ENCODE measurements at regions not wholly inside any gene's neighbourhood (a gene's known extent, or its start where the extent isn't known, plus 50 kb on each side); places are given as distances from the start of the nearest gene placed in this dataset.

DNA sequence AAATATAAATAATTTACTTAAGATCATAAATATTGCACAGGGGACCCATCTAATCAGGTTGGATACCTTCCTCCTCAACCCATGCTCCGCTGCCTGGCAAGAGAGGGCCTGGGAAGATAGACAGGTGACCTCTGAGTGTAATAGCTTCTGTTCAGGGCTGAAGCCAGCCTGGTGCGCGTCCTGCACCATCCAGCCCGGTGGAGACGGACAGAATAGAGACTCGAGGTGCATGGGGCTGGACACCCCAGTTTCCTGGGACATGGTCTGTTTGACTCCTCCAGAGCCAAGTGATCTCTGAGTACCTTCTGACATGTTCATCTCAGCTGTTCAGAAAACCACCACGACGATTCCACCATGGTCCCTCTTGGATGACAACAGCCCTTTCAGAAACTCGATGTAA is 209.3 kb upstream of the MYT1L start:
- TF ChIP-seq, protein P1, sequence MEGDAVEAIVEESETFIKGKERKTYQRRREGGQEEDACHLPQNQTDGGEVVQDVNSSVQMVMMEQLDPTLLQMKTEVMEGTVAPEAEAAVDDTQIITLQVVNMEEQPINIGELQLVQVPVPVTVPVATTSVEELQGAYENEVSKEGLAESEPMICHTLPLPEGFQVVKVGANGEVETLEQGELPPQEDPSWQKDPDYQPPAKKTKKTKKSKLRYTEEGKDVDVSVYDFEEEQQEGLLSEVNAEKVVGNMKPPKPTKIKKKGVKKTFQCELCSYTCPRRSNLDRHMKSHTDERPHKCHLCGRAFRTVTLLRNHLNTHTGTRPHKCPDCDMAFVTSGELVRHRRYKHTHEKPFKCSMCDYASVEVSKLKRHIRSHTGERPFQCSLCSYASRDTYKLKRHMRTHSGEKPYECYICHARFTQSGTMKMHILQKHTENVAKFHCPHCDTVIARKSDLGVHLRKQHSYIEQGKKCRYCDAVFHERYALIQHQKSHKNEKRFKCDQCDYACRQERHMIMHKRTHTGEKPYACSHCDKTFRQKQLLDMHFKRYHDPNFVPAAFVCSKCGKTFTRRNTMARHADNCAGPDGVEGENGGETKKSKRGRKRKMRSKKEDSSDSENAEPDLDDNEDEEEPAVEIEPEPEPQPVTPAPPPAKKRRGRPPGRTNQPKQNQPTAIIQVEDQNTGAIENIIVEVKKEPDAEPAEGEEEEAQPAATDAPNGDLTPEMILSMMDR (IDR thresholded peaks at IDR 0.05), result no peak
- TF ChIP-seq POLR2A (IDR thresholded peaks at IDR 0.05), result no peak

All from thyroid gland (tissue), 4 donors.